ENCODE measurements at regions not wholly inside any gene's neighbourhood (a gene's known extent, or its start where the extent isn't known, plus 50 kb on each side); places are given as distances from the start of the nearest gene placed in this dataset.

DNA sequence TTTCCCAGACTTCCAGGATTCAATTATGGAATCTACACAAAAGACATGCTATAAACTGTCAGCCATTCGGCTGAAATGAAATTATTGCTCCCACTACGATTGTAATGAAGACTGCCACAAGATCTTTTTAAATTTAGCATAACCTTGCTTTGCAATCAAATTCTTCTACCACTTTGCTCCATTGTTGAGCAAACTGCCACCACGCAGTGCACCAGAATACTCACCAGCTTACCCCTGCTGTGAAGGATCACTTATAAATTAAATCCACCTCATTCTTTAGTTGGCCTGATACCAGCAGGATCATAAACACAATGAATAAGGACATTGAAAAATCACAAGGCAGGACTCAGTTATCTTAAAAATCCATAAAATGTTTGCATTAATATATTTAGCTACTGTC lies 116.4 kb upstream of the PRNP start:
- TF ChIP-seq CTCF (IDR thresholded peaks at IDR 0.05), result no peak
- no peak for TF ChIP-seq POLR2A (IDR thresholded peaks at IDR 0.05)
